GM12878 (cell line): ENCODE measurements at regions not wholly inside any gene's neighbourhood (a gene's known extent, or its start where the extent isn't known, plus 50 kb on each side); places are given as distances from the start of the nearest gene placed in this dataset.

ENCODE experiments used
- ATAC-seq: fragments of 200-7000 bp; cut with Tn5 transposase; 3 replicates; pipeline ENCODE4 v1.9.1; 2020; ENCODE audit warnings: mild to moderate bottlenecking, moderate library complexity
- BruUV-seq: library from RNA; stranded (reverse); fragments of 400-500 nt; replicated peaks from 2 replicates; lab custom pipeline; 2021; lab: Mats Ljungman, UMichigan
- CTCF ChIA-PET: fragments of 300-600 bp; sonication (Branson Sonifier 250); formaldehyde crosslinking; extraction: SDS; loops from one replicate; lab custom pipeline; 2021; ENCODE audit warnings: inconsistent platforms; lab: Yijun Ruan, JAX
- POLR2A ChIA-PET: fragments of 350-600 bp; formaldehyde crosslinking; extraction: SDS; loops from one replicate; lab custom pipeline; 2021; ENCODE audit warnings: inconsistent platforms; lab: Charles Lee
- RAD21 ChIA-PET: fragments of 300-600 bp; sonication (Branson Sonifier 250); formaldehyde crosslinking; loops from one replicate; lab custom pipeline; 2023; ENCODE audit warnings: antibody characterized with exemption; ENCODE audit not compliant: unreplicated experiment; lab: Charles Lee
- SMC1A ChIA-PET: fragments of 300-600 bp; sonication (Branson Sonifier 250); formaldehyde crosslinking; loops from one replicate; lab custom pipeline; 2023; ENCODE audit not compliant: unreplicated experiment, uncharacterized antibody; lab: Charles Lee
- DNase-seq: peaks from one replicate; pipeline ENCODE4 v3.0.0-alpha.2; 2011; ENCODE audit warnings: low read depth, low spot score
- FAIRE-seq: peaks from 3 replicates; lab custom pipeline; 2011; peaks lifted over from hg19 to GRCh38; lab: Jason Lieb, UNC
- H2AFZ ChIP-seq: 2 replicates; pipeline ENCODE4 v1.6.0; 2011; ENCODE audit warnings: low read depth, low read length, control low read depth; ENCODE audit not compliant: control insufficient read depth
- H3K27ac ChIP-seq: 2 replicates; pipeline ENCODE4 v1.5.1; 2011; ENCODE audit warnings: control low read depth; ENCODE audit not compliant: control insufficient read depth, insufficient read depth
- H3K27me3 ChIP-seq, 2 experiments: replicated peaks in 1 of 2; 2 replicates each; pipeline versions ENCODE4 v1.6.0 to v1.6.1; 2011; ENCODE audit warnings: low read length in 1 of 2; ENCODE audit not compliant: control insufficient read depth in 2 of 2, insufficient read depth in 2 of 2
- H3K36me3 ChIP-seq, 2 experiments: 2 replicates each; pipeline ENCODE4 v1.5.1; 2011; ENCODE audit warnings: low read length in 1 of 2; ENCODE audit not compliant: control insufficient read depth in 2 of 2, insufficient read depth in 2 of 2
- H3K4me1 ChIP-seq: 2 replicates; pipeline ENCODE4 v1.6.1; 2011; ENCODE audit warnings: mild to moderate bottlenecking, low read length, moderate library complexity, mixed read lengths; ENCODE audit not compliant: control insufficient read depth, insufficient read depth
- H3K4me2 ChIP-seq: 2 replicates; pipeline ENCODE4 v1.6.0; 2011; ENCODE audit warnings: control low read depth; ENCODE audit not compliant: control insufficient read depth, insufficient read depth
- H3K4me3 ChIP-seq: fragments of 200-600 bp; sonication (generic); 2 replicates; pipeline ENCODE4 v1.5.1; 2016
- H3K79me2 ChIP-seq: 2 replicates; pipeline ENCODE4 v1.6.0; 2011; ENCODE audit warnings: low read length; ENCODE audit not compliant: control insufficient read depth, insufficient read depth
- H3K9ac ChIP-seq: 2 replicates; pipeline ENCODE4 v1.8.0; 2011; ENCODE audit warnings: low read length, control low read depth, mixed read lengths; ENCODE audit not compliant: control insufficient read depth, insufficient read depth
- H3K9me3 ChIP-seq: replicated peaks from 3 replicates; pipeline ENCODE4 v1.5.1; 2011; ENCODE audit warnings: mild to moderate bottlenecking, low read length; ENCODE audit not compliant: control insufficient read depth, insufficient read depth
- H4K20me1 ChIP-seq: 2 replicates; pipeline ENCODE4 v1.6.0; 2011; ENCODE audit not compliant: control insufficient read depth, insufficient read depth
- CHD2 ChIP-seq: IDR thresholded peaks from 2 replicates; pipeline ENCODE4 v1.6.1; 2011; ENCODE audit warnings: low read depth, low read length, improper control_type of control experiment, borderline replicate concordance
- CHD4 ChIP-seq: fragments of 200-600 bp; sonication (generic); IDR thresholded peaks from 2 replicates; pipeline ENCODE4 v1.6.1; 2016; ENCODE audit warnings: mild to moderate bottlenecking
- IRF4 ChIP-seq: IDR thresholded peaks from 2 replicates; pipeline ENCODE4 v1.6.1; 2011; ENCODE audit warnings: low read depth, low read length
- KAT2A ChIP-seq: conservative IDR thresholded peaks from 2 replicates; pipeline ENCODE4 v1.6.1; 2011; ENCODE audit warnings: low read depth, low read length; ENCODE audit not compliant: control insufficient read depth
- KDM1A ChIP-seq: fragments of 200-600 bp; sonication (generic); IDR thresholded peaks from 2 replicates; pipeline ENCODE4 v1.6.1; 2016; ENCODE audit warnings: borderline replicate concordance
- NR2F1 ChIP-seq: fragments of 450-650 bp; conservative IDR thresholded peaks from 2 replicates; pipeline ENCODE4 v1.6.1; 2017; ENCODE audit warnings: mild to moderate bottlenecking
- PAX8 ChIP-seq: fragments of 450-650 bp; IDR thresholded peaks from 2 replicates; pipeline ENCODE4 v1.6.1; 2017; ENCODE audit warnings: mild to moderate bottlenecking, moderate library complexity
- RFX5 ChIP-seq: IDR thresholded peaks from 2 replicates; pipeline ENCODE4 v1.6.1; 2011; ENCODE audit warnings: low read depth, low read length, improper control_type of control experiment
- RUNX3 ChIP-seq: IDR thresholded peaks from 2 replicates; pipeline ENCODE4 v1.6.1; 2012; ENCODE audit warnings: low read length, inconsistent platforms
- SPI1 ChIP-seq: IDR thresholded peaks from 2 replicates; pipeline ENCODE4 v1.6.1; 2011; ENCODE audit warnings: low read depth, mild to moderate bottlenecking, low read length, moderate library complexity, borderline replicate concordance; ENCODE audit not compliant: insufficient read depth
- SREBF2 ChIP-seq: IDR thresholded peaks from 2 replicates; pipeline ENCODE4 v1.6.1; 2012; ENCODE audit warnings: mild to moderate bottlenecking, low read length
- SUZ12 ChIP-seq: fragments of 200-600 bp; sonication (generic); IDR thresholded peaks from one replicate; pipeline ENCODE4 v1.6.1; 2018; ENCODE audit warnings: antibody characterized with exemption, mild to moderate bottlenecking; ENCODE audit not compliant: unreplicated experiment
- ZNF217 ChIP-seq: fragments of 450-650 bp; IDR thresholded peaks from 2 replicates; pipeline ENCODE4 v1.6.1; 2017; ENCODE audit warnings: antibody characterized with exemption, mild to moderate bottlenecking
- ZNF384 ChIP-seq: IDR thresholded peaks from 2 replicates; pipeline ENCODE4 v1.6.1; 2012; ENCODE audit warnings: low read depth, mild to moderate bottlenecking, low read length, improper control_type of control experiment, borderline replicate concordance
- in situ Hi-C: fragments of 300-500 bp; cut with MboI; formaldehyde crosslinking; loops from 9 replicates; pipeline ENCODE4 v1.14.3; 2018; ENCODE audit warnings: mixed read lengths
- intact Hi-C: fragments of 100-400 bp; cut with micrococcal nuclease; formaldehyde crosslinking; loops from one replicate; pipeline ENCODE4 v1.14.2; 2022; ENCODE audit not compliant: unreplicated experiment
- TF ChIP-seq, protein P1 (sequence below): IDR thresholded peaks from 2 replicates; pipeline ENCODE4 v1.6.1; 2011; ENCODE audit warnings: borderline replicate concordance, low read depth, mild to moderate bottlenecking, moderate library complexity, mixed read lengths, low read length; ENCODE audit not compliant: insufficient read depth; ENCODE audit errors: extremely low read length
- TF ChIP-seq, protein P2 (sequence below): fragments of 450-650 bp; IDR thresholded peaks from 2 replicates; pipeline ENCODE4 v1.6.1; 2016; ENCODE audit warnings: mild to moderate bottlenecking
- TF ChIP-seq, protein P3 (sequence below): fragments of 450-650 bp; IDR thresholded peaks from 2 replicates; pipeline ENCODE4 v1.6.1; 2016; ENCODE audit warnings: mild to moderate bottlenecking

DNA sequence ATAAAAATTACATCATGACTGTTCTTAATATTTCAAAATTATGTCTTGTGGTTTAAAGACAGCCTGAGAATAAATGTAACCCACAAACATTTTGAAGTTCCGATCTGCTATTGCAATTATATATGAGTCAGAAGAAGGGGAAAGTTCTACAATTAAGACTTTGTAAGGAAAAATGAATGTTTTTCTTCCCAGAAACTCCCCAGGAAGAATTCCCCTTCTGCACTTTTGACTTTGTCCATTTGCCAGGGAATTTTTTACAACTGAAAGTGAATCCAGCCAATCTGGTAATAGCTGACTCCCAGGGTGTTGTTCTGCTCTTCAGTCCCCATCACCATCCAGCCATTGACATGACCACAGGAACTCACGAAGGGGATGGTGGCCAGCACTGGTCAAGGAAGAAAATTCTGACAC is 61.6 kb upstream of the NOCT start (continued):
- TF ChIP-seq SPI1 (no peak), CHD2 (no peak)
- TF ChIP-seq, protein P1, sequence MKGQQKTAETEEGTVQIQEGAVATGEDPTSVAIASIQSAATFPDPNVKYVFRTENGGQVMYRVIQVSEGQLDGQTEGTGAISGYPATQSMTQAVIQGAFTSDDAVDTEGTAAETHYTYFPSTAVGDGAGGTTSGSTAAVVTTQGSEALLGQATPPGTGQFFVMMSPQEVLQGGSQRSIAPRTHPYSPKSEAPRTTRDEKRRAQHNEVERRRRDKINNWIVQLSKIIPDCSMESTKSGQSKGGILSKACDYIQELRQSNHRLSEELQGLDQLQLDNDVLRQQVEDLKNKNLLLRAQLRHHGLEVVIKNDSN: no peak

DNA sequence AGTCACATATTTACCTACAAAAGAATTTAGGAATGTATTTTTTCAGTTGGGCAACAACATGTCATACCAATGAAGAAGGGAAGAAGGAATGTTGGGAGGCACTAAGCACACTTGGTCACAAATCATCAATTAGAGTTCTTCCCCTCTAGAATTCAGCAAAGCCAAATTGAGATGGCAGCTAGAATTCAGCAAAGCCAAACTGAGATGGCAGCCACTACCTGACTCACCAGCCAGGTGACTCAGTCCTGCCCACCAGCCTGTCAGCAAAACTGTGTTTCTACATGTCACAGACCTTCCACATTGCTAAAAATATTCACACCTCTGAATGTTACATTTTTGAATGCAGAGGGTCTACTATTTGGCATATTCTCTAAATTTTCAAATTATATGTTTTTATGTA is 63.2 kb upstream of the NOCT start:
- H3K9ac ChIP-seq: no peak overlapping the region
- no peak overlapping the region for H3K4me3 ChIP-seq
- CTCF ChIA-PET: no interaction called here
- H3K27me3 ChIP-seq: no peaks in the 10 kb centered on the region; a peak in 1 of 4 replicates
- no peak overlapping the region for H3K4me2 ChIP-seq
- FAIRE-seq: no peak
- H3K4me1 ChIP-seq: no peaks in the 10 kb centered on the region
- no peak for DNase-seq
- no peaks in the 10 kb centered on the region for H3K36me3 ChIP-seq
- no peaks in the 10 kb centered on the region for H3K79me2 ChIP-seq
- intact Hi-C loops (no loop called here), in situ Hi-C loops (no loop called here)
- no peak overlapping the region for H3K27ac ChIP-seq
- no peak for ATAC-seq
- POLR2A ChIA-PET: no interaction called here
- H4K20me1 ChIP-seq: no peaks in the 10 kb centered on the region
- RAD21 ChIA-PET: no interaction called here
- TF ChIP-seq IRF4 (no peak), CHD4 (no peak), ZNF384 (no peak), RUNX3 (no peak), KAT2A (no peak), KDM1A (no peak), SREBF2 (no peak), PAX8 (no peak), SUZ12 (no peak), RFX5 (no peak), ZNF217 (no peak), NR2F1 (no peak)
- TF ChIP-seq, protein P2, sequence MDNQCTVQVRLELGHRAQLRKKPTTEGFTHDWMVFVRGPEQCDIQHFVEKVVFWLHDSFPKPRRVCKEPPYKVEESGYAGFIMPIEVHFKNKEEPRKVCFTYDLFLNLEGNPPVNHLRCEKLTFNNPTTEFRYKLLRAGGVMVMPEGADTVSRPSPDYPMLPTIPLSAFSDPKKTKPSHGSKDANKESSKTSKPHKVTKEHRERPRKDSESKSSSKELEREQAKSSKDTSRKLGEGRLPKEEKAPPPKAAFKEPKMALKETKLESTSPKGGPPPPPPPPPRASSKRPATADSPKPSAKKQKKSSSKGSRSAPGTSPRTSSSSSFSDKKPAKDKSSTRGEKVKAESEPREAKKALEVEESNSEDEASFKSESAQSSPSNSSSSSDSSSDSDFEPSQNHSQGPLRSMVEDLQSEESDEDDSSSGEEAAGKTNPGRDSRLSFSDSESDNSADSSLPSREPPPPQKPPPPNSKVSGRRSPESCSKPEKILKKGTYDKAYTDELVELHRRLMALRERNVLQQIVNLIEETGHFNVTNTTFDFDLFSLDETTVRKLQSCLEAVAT: no peak
- TF ChIP-seq, protein P3, sequence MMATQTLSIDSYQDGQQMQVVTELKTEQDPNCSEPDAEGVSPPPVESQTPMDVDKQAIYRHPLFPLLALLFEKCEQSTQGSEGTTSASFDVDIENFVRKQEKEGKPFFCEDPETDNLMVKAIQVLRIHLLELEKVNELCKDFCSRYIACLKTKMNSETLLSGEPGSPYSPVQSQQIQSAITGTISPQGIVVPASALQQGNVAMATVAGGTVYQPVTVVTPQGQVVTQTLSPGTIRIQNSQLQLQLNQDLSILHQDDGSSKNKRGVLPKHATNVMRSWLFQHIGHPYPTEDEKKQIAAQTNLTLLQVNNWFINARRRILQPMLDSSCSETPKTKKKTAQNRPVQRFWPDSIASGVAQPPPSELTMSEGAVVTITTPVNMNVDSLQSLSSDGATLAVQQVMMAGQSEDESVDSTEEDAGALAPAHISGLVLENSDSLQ: no peak
- H3K9me3 ChIP-seq: no peaks in the 10 kb centered on the region
- BruUV-seq: no TSS peak
- H2AFZ ChIP-seq: no peak overlapping the region
- SMC1A ChIA-PET: no interaction called here
